Caco-2 (cell line): ENCODE measurements at regions not wholly inside any gene's neighbourhood (a gene's known extent, or its start where the extent isn't known, plus 50 kb on each side); places are given as distances from the start of the nearest gene placed in this dataset.

Experiments
- BruUV-seq: library from RNA; stranded (reverse); fragments of 400-500 nt; replicated peaks from 2 replicates; lab custom pipeline; 2021; lab: Mats Ljungman, UMichigan
- CTCF ChIA-PET: fragments of 300-600 bp; sonication (Branson Sonifier 250); formaldehyde crosslinking; loops from one replicate; lab custom pipeline; 2022; ENCODE audit warnings: antibody characterized with exemption; lab: Charles Lee
- POLR2A ChIA-PET: fragments of 300-600 bp; sonication (Branson Sonifier 250); formaldehyde crosslinking; loops from one replicate; lab custom pipeline; 2022; ENCODE audit warnings: antibody characterized with exemption; lab: Charles Lee
- DNase-seq, 2 experiments: peaks; one replicate each; pipeline versions ENCODE4 v3.0.0 to v3.0.0-alpha.2; 2020 to 2022
- H3K27me3 ChIP-seq: replicated peaks from 2 replicates; pipeline ENCODE4 v1.6.0; 2011; ENCODE audit warnings: low read length; ENCODE audit not compliant: control insufficient read depth, insufficient read depth
- H3K36me3 ChIP-seq: 2 replicates; pipeline ENCODE4 v1.5.1; 2011; ENCODE audit warnings: low read length; ENCODE audit not compliant: control insufficient read depth, insufficient read depth
- H3K4me1 ChIP-seq: fragments of 250-450 bp; sonication (Bioruptor Pico); 2 replicates; pipeline ENCODE4 v1.5.1; 2020; ENCODE audit warnings: mild to moderate bottlenecking
- H3K4me3 ChIP-seq: 2 replicates; pipeline ENCODE4 v1.5.1; 2011; ENCODE audit warnings: low read depth, mild to moderate bottlenecking, control low read depth, low read length
- H3K9me3 ChIP-seq: fragments of 250-450 bp; sonication (Bioruptor Pico); 2 replicates; pipeline ENCODE4 v1.5.1; 2020; ENCODE audit warnings: mild to moderate bottlenecking, moderate library complexity
- H3K27ac Mint-ChIP-seq: one replicate; pipeline ENCODE4 v1.8.0; 2022; ENCODE audit warnings: mixed read lengths; ENCODE audit not compliant: unreplicated experiment
- H3K27me3 Mint-ChIP-seq: one replicate; pipeline ENCODE4 v1.8.0; 2022; ENCODE audit warnings: mixed read lengths; ENCODE audit not compliant: insufficient read depth, unreplicated experiment
- H3K36me3 Mint-ChIP-seq: one replicate; pipeline ENCODE4 v1.8.0; 2022; ENCODE audit warnings: mild to moderate bottlenecking, mixed read lengths; ENCODE audit not compliant: insufficient read depth, unreplicated experiment
- H3K4me1 Mint-ChIP-seq: one replicate; pipeline ENCODE4 v1.8.0; 2022; ENCODE audit warnings: low read depth, mixed read lengths; ENCODE audit not compliant: unreplicated experiment
- H3K4me3 Mint-ChIP-seq: one replicate; pipeline ENCODE4 v1.8.0; 2022; ENCODE audit warnings: mild to moderate bottlenecking, moderate library complexity, mixed read lengths; ENCODE audit not compliant: unreplicated experiment
- H3K9me3 Mint-ChIP-seq: one replicate; pipeline ENCODE4 v1.8.0; 2022; ENCODE audit warnings: mixed read lengths; ENCODE audit not compliant: unreplicated experiment
- CTCF ChIP-seq, 2 experiments: fragments of 200-600 bp in 1 of 2; IDR thresholded peaks; 1 replicate in 1 of 2; 2 replicates in 1 of 2; pipeline versions ENCODE4 v1.5.1 to v1.8.0; 2011 to 2022; ENCODE audit warnings: antibody characterized with exemption in 1 of 2, control low read depth in 1 of 2, inconsistent platforms in 1 of 2, low read depth in 1 of 2, low read length in 1 of 2, mild to moderate bottlenecking in 1 of 2, moderate library complexity in 1 of 2; ENCODE audit not compliant: insufficient read depth in 1 of 2, severe bottlenecking in 1 of 2, unreplicated experiment in 1 of 2
- intact Hi-C: fragments of 100-400 bp; cut with micrococcal nuclease; formaldehyde crosslinking; loops from one replicate; pipeline ENCODE4 v1.10.0; 2022; ENCODE audit not compliant: unreplicated experiment

GRCh38 chr22:49703505-49703904 lies 124.2 kb downstream of the BRD1 start:
- Histone ChIP-seq H3K36me3 (no peaks in the 10 kb centered on the region), H3K27me3 (no peaks in the 10 kb centered on the region), H3K9me3 (peaks cover 5% of the 10 kb centered on the region; the same call in 1 of the 2 replicates), H3K4me3 (no peak overlapping the region), H3K4me1 (no peaks in the 10 kb centered on the region)
- H3K27ac Mint-ChIP-seq, result no peak overlapping the region
- no peak overlapping the region for H3K4me3 Mint-ChIP-seq
- no peak for TF ChIP-seq CTCF (IDR thresholded peaks at IDR 0.05; ENCODE audit: insufficient read depth in 1 of 2, low read depth in 1 of 2, low read length in 1 of 2, severe bottlenecking in 1 of 2, unreplicated experiment in 1 of 2)
- intact Hi-C loops, result no loop called here
- H3K27me3 Mint-ChIP-seq, result peaks cover 17% of the 10 kb centered on the region
- ChIA-PET POLR2A (no interaction called here), CTCF (no interaction called here)
- no peaks in the 10 kb centered on the region for H3K4me1 Mint-ChIP-seq
- no peaks in the 10 kb centered on the region for H3K36me3 Mint-ChIP-seq
- DNase-seq, result no peak
- BruUV-seq, result no TSS peak
- H3K9me3 Mint-ChIP-seq, result peaks cover 15% of the 10 kb centered on the region

- Histone ChIP-seq H3K9me3 (peaks cover 9% of the 10 kb centered on the region; the same call in 1 of the 2 replicates), H3K4me3 (no peak overlapping the region), H3K36me3 (no peaks in the 10 kb centered on the region), H3K27me3 (no peaks in the 10 kb centered on the region), H3K4me1 (no peaks in the 10 kb centered on the region)
- Mint-ChIP-seq H3K4me1 (no peaks in the 10 kb centered on the region), H3K4me3 (no peak overlapping the region), H3K9me3 (peaks cover 26% of the 10 kb centered on the region), H3K36me3 (no peaks in the 10 kb centered on the region), H3K27ac (no peak overlapping the region), H3K27me3 (peaks cover 15% of the 10 kb centered on the region)
- intact Hi-C loops, result no loop called here
- ChIA-PET CTCF (no interaction called here), POLR2A (no interaction called here)
- no peak for TF ChIP-seq CTCF (IDR thresholded peaks at IDR 0.05; ENCODE audit: insufficient read depth in 1 of 2, low read depth in 1 of 2, low read length in 1 of 2, severe bottlenecking in 1 of 2, unreplicated experiment in 1 of 2)
- no TSS peak for BruUV-seq
- no peak for DNase-seq
Measured at GRCh38 chr22:49702068-49702397, 125.6 kb downstream of the BRD1 start.

GRCh38 chr22:49701380-49702067 lies 126.1 kb downstream of the BRD1 start:
- Mint-ChIP-seq H3K4me3 (no peak overlapping the region), H3K4me1 (no peaks in the 10 kb centered on the region), H3K36me3 (no peaks in the 10 kb centered on the region), H3K9me3 (peaks cover 29% of the 10 kb centered on the region), H3K27me3 (peaks cover 15% of the 10 kb centered on the region), H3K27ac (no peak overlapping the region)
- intact Hi-C loops, result no loop called here
- peaks cover 11% of the 10 kb centered on the region; the same call in 1 of the 2 replicates for H3K9me3 ChIP-seq
- no peaks in the 10 kb centered on the region for H3K36me3 ChIP-seq
- no peaks in the 10 kb centered on the region for H3K4me1 ChIP-seq
- peak; percentile 17 to 63 for TF ChIP-seq CTCF (IDR thresholded peaks at IDR 0.05; ENCODE audit: insufficient read depth in 1 of 2, low read depth in 1 of 2, low read length in 1 of 2, severe bottlenecking in 1 of 2, unreplicated experiment in 1 of 2)
- ChIA-PET CTCF (interaction anchor here (0.5 kb wide), 1 partner anchor 129 kb away, joined by 3 read pairs; no protein-coding TSS in a partner anchor), POLR2A (no interaction called here)
- no peak overlapping the region for H3K4me3 ChIP-seq
- no TSS peak for BruUV-seq
- no peak for DNase-seq
- no peaks in the 10 kb centered on the region for H3K27me3 ChIP-seq
